ENCODE measurements at regions not wholly inside any gene's neighbourhood (a gene's known extent, or its start where the extent isn't known, plus 50 kb on each side); places are given as distances from the start of the nearest gene placed in this dataset.
"Not testable (repeated sequence)": the region's sequence is repeated elsewhere in the genome, so short reads cannot be mapped to it uniquely, and the experiment has no call there.

DNA sequence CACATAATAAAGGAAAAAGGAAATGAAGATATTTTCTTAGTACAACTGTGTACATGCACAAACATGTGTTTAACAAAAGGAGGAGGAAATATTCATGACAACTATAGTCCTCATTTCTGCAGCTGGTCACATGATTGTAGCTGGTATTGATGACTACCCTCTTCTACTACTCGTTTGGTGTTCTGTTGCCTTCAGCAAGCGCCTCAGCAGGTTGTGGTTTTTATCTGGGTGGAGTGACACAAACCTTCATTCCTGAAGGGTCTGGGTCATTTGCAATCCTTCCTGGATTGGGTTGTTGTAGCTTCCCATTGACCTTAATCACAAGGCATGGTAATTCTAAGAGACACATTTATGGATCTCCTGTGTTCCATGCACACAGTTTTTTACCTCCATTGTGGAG is 1009.9 kb upstream of the USP15 start:
- no peaks in the 10 kb centered on the region for H3K27me3 ChIP-seq (ENCODE audit: low read depth, low read length)
- no peaks in the 10 kb centered on the region for H3K4me1 ChIP-seq (ENCODE audit: low read length)
- H3K79me2 ChIP-seq (ENCODE audit: low read length), result no peaks in the 10 kb centered on the region
- H3K4me3 ChIP-seq (ENCODE audit: low read length), result no peak overlapping the region
- no peak overlapping the region for H3K4me2 ChIP-seq (ENCODE audit: low read length)
- no peak overlapping the region for H3K9ac ChIP-seq (ENCODE audit: low read length)
- TF ChIP-seq, protein P1, sequence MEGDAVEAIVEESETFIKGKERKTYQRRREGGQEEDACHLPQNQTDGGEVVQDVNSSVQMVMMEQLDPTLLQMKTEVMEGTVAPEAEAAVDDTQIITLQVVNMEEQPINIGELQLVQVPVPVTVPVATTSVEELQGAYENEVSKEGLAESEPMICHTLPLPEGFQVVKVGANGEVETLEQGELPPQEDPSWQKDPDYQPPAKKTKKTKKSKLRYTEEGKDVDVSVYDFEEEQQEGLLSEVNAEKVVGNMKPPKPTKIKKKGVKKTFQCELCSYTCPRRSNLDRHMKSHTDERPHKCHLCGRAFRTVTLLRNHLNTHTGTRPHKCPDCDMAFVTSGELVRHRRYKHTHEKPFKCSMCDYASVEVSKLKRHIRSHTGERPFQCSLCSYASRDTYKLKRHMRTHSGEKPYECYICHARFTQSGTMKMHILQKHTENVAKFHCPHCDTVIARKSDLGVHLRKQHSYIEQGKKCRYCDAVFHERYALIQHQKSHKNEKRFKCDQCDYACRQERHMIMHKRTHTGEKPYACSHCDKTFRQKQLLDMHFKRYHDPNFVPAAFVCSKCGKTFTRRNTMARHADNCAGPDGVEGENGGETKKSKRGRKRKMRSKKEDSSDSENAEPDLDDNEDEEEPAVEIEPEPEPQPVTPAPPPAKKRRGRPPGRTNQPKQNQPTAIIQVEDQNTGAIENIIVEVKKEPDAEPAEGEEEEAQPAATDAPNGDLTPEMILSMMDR (IDR thresholded peaks at IDR 0.05; ENCODE audit: low read depth, low read length), result no peak
- TF ChIP-seq EZH2phosphoT487 (IDR thresholded peaks at IDR 0.05; ENCODE audit: low read depth), result no peak
- no peak overlapping the region for H3K27ac ChIP-seq (ENCODE audit: low read length)
- H4K20me1 ChIP-seq (ENCODE audit: insufficient read depth, low read length), result no peaks in the 10 kb centered on the region
- no peaks in the 10 kb centered on the region for H3K36me3 ChIP-seq (replicated peaks; ENCODE audit: low read depth, low read length)
- H3K9me3 ChIP-seq (ENCODE audit: insufficient read depth, low read length), result no peaks in the 10 kb centered on the region
- H2AFZ ChIP-seq (ENCODE audit: low read depth, low read length), result no peak overlapping the region

DNA sequence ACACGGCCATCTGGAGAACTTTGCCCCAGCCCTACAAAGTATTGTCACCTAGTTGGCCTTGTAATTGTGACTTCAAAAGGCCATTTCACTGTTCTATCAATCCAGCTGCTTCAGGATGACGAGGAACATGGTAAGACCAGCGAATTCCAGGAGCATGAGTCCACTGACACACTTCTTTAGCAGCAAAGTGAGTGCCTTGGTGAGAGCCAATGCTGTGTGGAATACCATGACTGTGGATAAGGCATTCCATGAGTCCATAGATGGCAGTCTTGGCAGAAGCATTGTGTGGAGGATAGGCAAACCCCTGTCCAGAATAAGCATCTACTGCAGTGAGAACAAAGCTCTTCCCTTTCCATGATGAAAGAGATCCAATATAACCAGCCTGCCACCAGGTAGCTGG is 1009.1 kb upstream of the USP15 start:
- no peaks in the 10 kb centered on the region for H3K27me3 ChIP-seq (ENCODE audit: low read depth, low read length)
- H3K36me3 ChIP-seq (replicated peaks; ENCODE audit: low read depth, low read length), result no peaks in the 10 kb centered on the region
- TF ChIP-seq EZH2phosphoT487 (IDR thresholded peaks at IDR 0.05; ENCODE audit: low read depth), result no peak
- TF ChIP-seq, protein P1 (IDR thresholded peaks at IDR 0.05; ENCODE audit: low read depth, low read length), result no peak
- H3K9ac ChIP-seq (ENCODE audit: low read length), result no peak overlapping the region
- H3K4me1 ChIP-seq (ENCODE audit: low read length), result no peaks in the 10 kb centered on the region
- H3K27ac ChIP-seq (ENCODE audit: low read length), result no peak overlapping the region
- no peaks in the 10 kb centered on the region for H3K79me2 ChIP-seq (ENCODE audit: low read length)
- no peaks in the 10 kb centered on the region for H4K20me1 ChIP-seq (ENCODE audit: insufficient read depth, low read length)
- H2AFZ ChIP-seq (ENCODE audit: low read depth, low read length), result no peak overlapping the region
- H3K9me3 ChIP-seq (ENCODE audit: insufficient read depth, low read length), result no peaks in the 10 kb centered on the region
- H3K4me3 ChIP-seq (ENCODE audit: low read length), result no peak overlapping the region
- H3K4me2 ChIP-seq (ENCODE audit: low read length), result no peak overlapping the region

DNA sequence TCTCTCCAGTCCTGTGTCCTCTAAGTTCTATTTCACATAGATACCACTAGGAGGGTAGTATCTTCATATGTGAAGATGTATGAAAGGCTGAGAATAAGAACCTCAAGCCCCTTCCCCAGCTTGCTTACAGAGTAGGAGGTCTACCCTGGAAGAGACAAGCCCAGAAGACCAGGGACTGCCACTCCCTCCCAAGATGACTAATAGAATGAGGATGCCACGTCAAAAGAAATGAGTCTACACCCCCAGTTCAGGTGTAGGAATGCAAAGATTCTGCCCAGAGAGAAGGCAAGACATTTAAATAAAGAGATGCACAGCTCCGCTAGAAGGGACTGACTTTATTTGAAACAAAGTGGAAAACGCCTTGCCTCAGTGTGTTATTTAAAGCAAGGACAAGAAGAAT is 1006.0 kb upstream of the USP15 start:
- no peaks in the 10 kb centered on the region for H3K9me3 ChIP-seq (ENCODE audit: insufficient read depth, low read length)
- no peak overlapping the region for H3K9ac ChIP-seq (ENCODE audit: low read length)
- no peak overlapping the region for H3K4me3 ChIP-seq (ENCODE audit: low read length)
- H3K79me2 ChIP-seq (ENCODE audit: low read length), result no peaks in the 10 kb centered on the region
- H3K27me3 ChIP-seq (ENCODE audit: low read depth, low read length), result no peaks in the 10 kb centered on the region
- no peak overlapping the region for H3K4me2 ChIP-seq (ENCODE audit: low read length)
- H3K27ac ChIP-seq (ENCODE audit: low read length), result no peak overlapping the region
- no peaks in the 10 kb centered on the region for H3K36me3 ChIP-seq (replicated peaks; ENCODE audit: low read depth, low read length)
- H2AFZ ChIP-seq (ENCODE audit: low read depth, low read length), result no peak overlapping the region
- no peaks in the 10 kb centered on the region for H4K20me1 ChIP-seq (ENCODE audit: insufficient read depth, low read length)
- TF ChIP-seq, protein P1 (IDR thresholded peaks at IDR 0.05; ENCODE audit: low read depth, low read length), result no peak
- TF ChIP-seq EZH2phosphoT487 (IDR thresholded peaks at IDR 0.05; ENCODE audit: low read depth), result no peak
- H3K4me1 ChIP-seq (ENCODE audit: low read length), result no peaks in the 10 kb centered on the region

DNA sequence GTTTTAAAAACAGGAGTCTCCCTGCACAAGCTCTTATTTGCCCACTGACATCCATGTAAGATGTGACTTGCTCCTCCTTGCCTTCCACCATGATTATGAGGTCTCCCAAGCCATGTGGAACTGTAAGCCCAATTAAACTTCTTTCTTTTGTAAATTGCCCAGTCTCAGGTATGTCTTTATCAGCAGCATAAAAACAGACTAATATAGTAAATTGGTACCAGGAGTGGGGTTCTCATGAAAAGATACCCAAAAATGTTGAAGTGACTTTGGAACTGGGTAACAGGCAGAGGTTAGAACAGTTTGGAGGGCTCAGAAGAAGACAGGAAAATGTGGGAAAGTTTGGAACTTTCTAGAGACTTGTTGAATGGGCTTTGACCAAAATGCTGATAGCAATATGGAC is 995.9 kb upstream of the USP15 start:
- not testable (repeated sequence) for H4K20me1 ChIP-seq (ENCODE audit: insufficient read depth, low read length); H3K4me1 ChIP-seq (ENCODE audit: low read length); H3K4me3 ChIP-seq (ENCODE audit: low read length); H3K27ac ChIP-seq (ENCODE audit: low read length); H3K36me3 ChIP-seq (replicated peaks; ENCODE audit: low read depth, low read length); H2AFZ ChIP-seq (ENCODE audit: low read depth, low read length); H3K79me2 ChIP-seq (ENCODE audit: low read length); H3K27me3 ChIP-seq (ENCODE audit: low read depth, low read length); H3K4me2 ChIP-seq (ENCODE audit: low read length); H3K9ac ChIP-seq (ENCODE audit: low read length); H3K9me3 ChIP-seq (ENCODE audit: insufficient read depth, low read length)

DNA sequence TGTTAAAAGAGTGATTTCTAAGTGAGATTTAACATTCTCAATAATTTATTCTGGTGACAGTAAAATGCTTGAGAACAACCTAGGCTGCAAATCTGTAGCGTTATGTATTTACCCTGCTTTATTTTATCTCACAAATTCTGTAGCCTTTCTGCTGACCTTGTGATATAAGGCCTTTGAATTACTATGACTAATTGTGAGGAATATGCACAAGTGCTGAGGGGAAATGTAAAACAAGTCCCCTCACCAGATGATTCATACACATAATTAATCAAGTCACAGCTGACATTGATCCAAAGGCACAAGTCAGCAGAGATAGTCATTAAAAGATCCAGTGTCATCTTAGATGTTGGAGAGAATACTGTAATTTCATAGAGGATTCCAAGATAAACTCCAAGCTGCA is 992.7 kb upstream of the USP15 start:
- Histone ChIP-seq H3K4me1 (ENCODE audit: low read length) (peaks cover 3% of the 10 kb centered on the region; the same call in 1 of the 2 replicates), H3K4me3 (ENCODE audit: low read length) (no peak overlapping the region), H3K27me3 (ENCODE audit: low read depth, low read length) (no peaks in the 10 kb centered on the region), H3K4me2 (ENCODE audit: low read length) (no peak overlapping the region), H4K20me1 (ENCODE audit: insufficient read depth, low read length) (no peaks in the 10 kb centered on the region), H3K36me3 (replicated peaks; ENCODE audit: low read depth, low read length) (no peaks in the 10 kb centered on the region), H2AFZ (ENCODE audit: low read depth, low read length) (no peak overlapping the region), H3K27ac (ENCODE audit: low read length) (no peak overlapping the region), H3K79me2 (ENCODE audit: low read length) (no peaks in the 10 kb centered on the region), H3K9me3 (ENCODE audit: insufficient read depth, low read length) (no peaks in the 10 kb centered on the region), H3K9ac (ENCODE audit: low read length) (no peak overlapping the region)
- TF ChIP-seq, protein P1 (IDR thresholded peaks at IDR 0.05; ENCODE audit: low read depth, low read length), result no peak
- no peak for TF ChIP-seq EZH2phosphoT487 (IDR thresholded peaks at IDR 0.05; ENCODE audit: low read depth)

Data from OCI-LY3 (cell line).